WTC11 (cell line): ENCODE measurements at regions not wholly inside any gene's neighbourhood (a gene's known extent, or its start where the extent isn't known, plus 50 kb on each side); places are given as distances from the start of the nearest gene placed in this dataset.

ENCODE experiments used
- ATAC-seq: fragments of 200-7000 bp; cut with Tn5 transposase; 2 replicates; pipeline ENCODE4 v1.10.0; 2021; ENCODE audit warnings: mild to moderate bottlenecking, moderate library complexity
- CTCF ChIA-PET: fragments of 300-600 bp; sonication (Branson Sonifier 250); formaldehyde crosslinking; loops from one replicate; lab custom pipeline; 2021; ENCODE audit warnings: antibody characterized with exemption; lab: Charles Lee
- POLR2A ChIA-PET: fragments of 350-600 bp; sonication (Branson Sonifier 250); formaldehyde crosslinking; loops from one replicate; lab custom pipeline; 2021; ENCODE audit warnings: antibody characterized with exemption; lab: Charles Lee
- DNase-seq: peaks from one replicate; pipeline ENCODE4 v3.0.0; 2021; ENCODE audit warnings: low spot score
- H3K27ac Mint-ChIP-seq: 2 replicates; pipeline ENCODE4 v1.8.0; 2021; ENCODE audit warnings: mixed read lengths
- H3K27me3 Mint-ChIP-seq: 2 replicates; pipeline ENCODE4 v1.8.0; 2021; ENCODE audit warnings: low read depth, mild to moderate bottlenecking, moderate library complexity, mixed read lengths
- H3K36me3 Mint-ChIP-seq: 2 replicates; pipeline ENCODE4 v1.8.0; 2021; ENCODE audit warnings: mixed read lengths
- H3K4me1 Mint-ChIP-seq: 2 replicates; pipeline ENCODE4 v1.8.0; 2022; ENCODE audit warnings: mixed read lengths
- H3K4me3 Mint-ChIP-seq: 2 replicates; pipeline ENCODE4 v1.8.0; 2021; ENCODE audit warnings: mild to moderate bottlenecking, moderate library complexity, mixed read lengths
- H3K9me3 Mint-ChIP-seq: 2 replicates; pipeline ENCODE4 v1.8.0; 2021; ENCODE audit warnings: mixed read lengths
- ATF2 ChIP-seq: sonication (generic); formaldehyde crosslinking; IDR thresholded peaks from 2 replicates; pipeline ENCODE4 v1.8.1; 2022; ENCODE audit warnings: low read depth, missing genetic modification reagents, borderline replicate concordance
- ATF6 ChIP-seq: sonication (generic); formaldehyde crosslinking; IDR thresholded peaks from 2 replicates; pipeline ENCODE4 v1.8.1; 2023; ENCODE audit warnings: mild to moderate bottlenecking, missing genetic modification reagents
- E2F1 ChIP-seq: sonication (generic); formaldehyde crosslinking; IDR thresholded peaks from 2 replicates; pipeline ENCODE4 v1.8.0; 2022; ENCODE audit warnings: mild to moderate bottlenecking, missing genetic modification reagents
- E2F4 ChIP-seq: sonication (generic); formaldehyde crosslinking; IDR thresholded peaks from 2 replicates; pipeline ENCODE4 v1.8.1; 2022; ENCODE audit warnings: low read depth, mild to moderate bottlenecking, moderate library complexity, missing genetic modification reagents, borderline replicate concordance
- ERG ChIP-seq: fragments of 250-450 bp; sonication (Bioruptor Pico); IDR thresholded peaks from 2 replicates; pipeline ENCODE4 v1.8.0; 2021; ENCODE audit warnings: mild to moderate bottlenecking
- ESRRA ChIP-seq: sonication (generic); formaldehyde crosslinking; IDR thresholded peaks from 2 replicates; pipeline ENCODE4 v1.8.1; 2022; ENCODE audit warnings: mild to moderate bottlenecking, missing genetic modification reagents, borderline replicate concordance
- ETV6 ChIP-seq: sonication (generic); formaldehyde crosslinking; IDR thresholded peaks from 2 replicates; pipeline ENCODE4 v1.8.1; 2022; ENCODE audit warnings: mild to moderate bottlenecking, missing genetic modification reagents
- FOXK1 ChIP-seq: sonication (generic); formaldehyde crosslinking; IDR thresholded peaks from 2 replicates; pipeline ENCODE4 v1.8.0; 2022; ENCODE audit warnings: mild to moderate bottlenecking, moderate library complexity, missing genetic modification reagents
- JUN ChIP-seq: sonication (generic); formaldehyde crosslinking; IDR thresholded peaks from 2 replicates; pipeline ENCODE4 v1.8.0; 2023; ENCODE audit warnings: mild to moderate bottlenecking, missing genetic modification reagents
- MYBL2 ChIP-seq: sonication (generic); formaldehyde crosslinking; IDR thresholded peaks from 2 replicates; pipeline ENCODE4 v1.8.1; 2023; ENCODE audit warnings: mild to moderate bottlenecking, moderate library complexity, missing genetic modification reagents
- NFATC4 ChIP-seq: fragments of 250-450 bp; sonication (Bioruptor Pico); IDR thresholded peaks from 2 replicates; pipeline ENCODE4 v1.9.0; 2021; ENCODE audit warnings: mild to moderate bottlenecking
- NFE2L1 ChIP-seq: sonication (generic); formaldehyde crosslinking; IDR thresholded peaks from 2 replicates; pipeline ENCODE4 v1.8.1; 2023; ENCODE audit warnings: missing genetic modification reagents
- NR3C1 ChIP-seq: sonication (generic); formaldehyde crosslinking; conservative IDR thresholded peaks from 2 replicates; pipeline ENCODE4 v1.8.1; 2023; ENCODE audit warnings: low read depth, mild to moderate bottlenecking, missing genetic modification reagents
- SP1 ChIP-seq: sonication (generic); formaldehyde crosslinking; conservative IDR thresholded peaks from 2 replicates; pipeline ENCODE4 v1.8.1; 2022; ENCODE audit warnings: missing genetic modification reagents
- TCF7 ChIP-seq: sonication (generic); formaldehyde crosslinking; IDR thresholded peaks from 2 replicates; pipeline ENCODE4 v1.8.0; 2022; ENCODE audit warnings: mild to moderate bottlenecking, low read depth, missing genetic modification reagents, moderate library complexity
- ZBTB43 ChIP-seq: sonication (generic); formaldehyde crosslinking; IDR thresholded peaks from 2 replicates; pipeline ENCODE4 v1.8.1; 2023; ENCODE audit warnings: mild to moderate bottlenecking, missing genetic modification reagents
- ZNF138 ChIP-seq: sonication (generic); formaldehyde crosslinking; conservative IDR thresholded peaks from 2 replicates; pipeline ENCODE4 v1.8.1; 2022; ENCODE audit warnings: mild to moderate bottlenecking, moderate library complexity, missing genetic modification reagents
- ZNF423 ChIP-seq: fragments of 250-450 bp; sonication (Bioruptor Pico); IDR thresholded peaks from 2 replicates; pipeline ENCODE4 v2.1.2; 2022; ENCODE audit warnings: mild to moderate bottlenecking, moderate library complexity
- ZNF671 ChIP-seq: fragments of 250-450 bp; sonication (Bioruptor Pico); IDR thresholded peaks from 2 replicates; pipeline ENCODE4 v1.8.0; 2021; ENCODE audit warnings: mild to moderate bottlenecking

- DNase-seq (no peak), ATAC-seq (no peak)
- TF ChIP-seq NFE2L1 (CRISPR knock-in tag) = no peak
- no peak for TF ChIP-seq SP1 (CRISPR knock-in tag)
- no peak for TF ChIP-seq NR3C1 (CRISPR knock-in tag)
- TF ChIP-seq FOXK1 (CRISPR knock-in tag) = no peak
- no peak for TF ChIP-seq JUN (CRISPR knock-in tag)
- peaks cover 16% of the 10 kb centered on the region for H3K4me1 Mint-ChIP-seq
- H3K27ac Mint-ChIP-seq = no peak overlapping the region
- no peak overlapping the region for H3K4me3 Mint-ChIP-seq
- ChIA-PET POLR2A (no interaction called here), CTCF (no interaction called here)
- no peaks in the 10 kb centered on the region for H3K36me3 Mint-ChIP-seq
- no peaks in the 10 kb centered on the region for H3K27me3 Mint-ChIP-seq
- H3K9me3 Mint-ChIP-seq = no peaks in the 10 kb centered on the region
Measured at GRCh38 chr3:102909904-102910303, 475.1 kb downstream of the ZPLD1 start.

GRCh38 chr3:102916532-102916931 lies 481.7 kb downstream of the ZPLD1 start:
- peaks cover 14% of the 10 kb centered on the region for H3K36me3 Mint-ChIP-seq
- DNase-seq (no peak), ATAC-seq (no peak)
- TF ChIP-seq ATF2 (CRISPR knock-in tag) = no peak
- no peak for TF ChIP-seq ZNF671 (CRISPR knock-in tag)
- no peak for TF ChIP-seq ESRRA (CRISPR knock-in tag)
- no peak overlapping the region for H3K27ac Mint-ChIP-seq
- ChIA-PET POLR2A (no interaction called here), CTCF (no interaction called here)
- no peak overlapping the region for H3K4me3 Mint-ChIP-seq
- H3K9me3 Mint-ChIP-seq = peaks cover 19% of the 10 kb centered on the region
- peaks cover 5% of the 10 kb centered on the region for H3K4me1 Mint-ChIP-seq
- H3K27me3 Mint-ChIP-seq = no peaks in the 10 kb centered on the region

- H3K27me3 Mint-ChIP-seq = no peaks in the 10 kb centered on the region; the same call in 1 of the 2 replicates
- H3K4me1 Mint-ChIP-seq = peaks cover 10% of the 10 kb centered on the region
- no peak for DNase-seq
- TF ChIP-seq ERG (CRISPR knock-in tag) (no peak), ATF6 (no peak), ZNF423 (CRISPR knock-in tag) (no peak), ZNF138 (CRISPR knock-in tag) (no peak), ESRRA (CRISPR knock-in tag) (no peak), TCF7 (CRISPR knock-in tag) (no peak), E2F1 (no peak), MYBL2 (CRISPR knock-in tag) (no peak), ATF2 (CRISPR knock-in tag) (no peak), NFATC4 (CRISPR knock-in tag) (no peak), ZBTB43 (CRISPR knock-in tag) (no peak), E2F4 (CRISPR knock-in tag) (no peak), ETV6 (CRISPR knock-in tag) (no peak)
- TF ChIP-seq, all 79 proteins: peak for 0
- Mint-ChIP-seq H3K4me3 (no peak overlapping the region), H3K36me3 (peaks cover 32% of the 10 kb centered on the region), H3K27ac (no peak overlapping the region), H3K9me3 (peaks cover 46% of the 10 kb centered on the region)
- ChIA-PET CTCF (no interaction called here), POLR2A (no interaction called here)
- ATAC-seq = peak; percentile 78
Measured at GRCh38 chr3:102926618-102927017, 491.8 kb downstream of the ZPLD1 start.
